K562 (cell line): ENCODE measurements at regions not wholly inside any gene's neighbourhood (a gene's known extent, or its start where the extent isn't known, plus 50 kb on each side); places are given as distances from the start of the nearest gene placed in this dataset.

Experiments used
- ATAC-seq: fragments of 200-7000 bp; cut with Tn5 transposase; 3 replicates; pipeline ENCODE4 v1.9.1; 2020; ENCODE audit warnings: moderate library complexity
- BruUV-seq: library from RNA; stranded (reverse); fragments of 400-500 nt; replicated peaks from 2 replicates; lab custom pipeline; 2021; lab: Mats Ljungman, UMichigan
- CTCF ChIA-PET: fragments of 300-600 bp; formaldehyde crosslinking; extraction: SDS; loops from one replicate; lab custom pipeline; 2021; ENCODE audit warnings: low intra/inter-chr PET ratio; lab: Yijun Ruan, JAX
- POLR2A ChIA-PET: fragments of 300-600, 350-650 bp; sonication (Branson Sonifier 250); formaldehyde crosslinking; extraction: SDS; loops from one replicate; lab custom pipeline; 2021; ENCODE audit warnings: antibody characterized with exemption, inconsistent platforms; lab: Yijun Ruan, JAX
- DNase-seq, 4 experiments: peaks; one replicate each; pipeline versions ENCODE4 v3.0.0 to v3.0.0-alpha.2; 2011 to 2018; ENCODE audit warnings: low spot score in 3 of 4, mixed read lengths in 3 of 4; ENCODE audit errors: extremely low read depth in 1 of 4
- FAIRE-seq: peaks from 2 replicates; lab custom pipeline; 2011; peaks lifted over from hg19 to GRCh38; lab: Jason Lieb, UNC
- H2AFZ ChIP-seq: 2 replicates; pipeline ENCODE4 v1.6.0; 2011; ENCODE audit warnings: low read depth, low read length, control low read depth, inconsistent platforms
- H3K27ac ChIP-seq: fragments of 200-600 bp; 3 replicates; pipeline ENCODE4 v1.8.0; 2011; ENCODE audit warnings: low read depth, mild to moderate bottlenecking, control low read depth, inconsistent platforms, low read length, moderate library complexity, mixed read lengths; ENCODE audit errors: extremely low read depth
- H3K27me3 ChIP-seq, 2 experiments: fragments of 300-600 bp in 1 of 2; 2 replicates in 1 of 2; 3 replicates in 1 of 2; pipeline versions ENCODE4 v1.6.0 to v1.8.0; 2011; ENCODE audit warnings: inconsistent platforms in 2 of 2, low read length in 2 of 2, mild to moderate bottlenecking in 1 of 2, mixed read lengths in 1 of 2, moderate library complexity in 1 of 2; ENCODE audit not compliant: control insufficient read depth in 2 of 2, insufficient read depth in 2 of 2
- H3K36me3 ChIP-seq: fragments of 300-600 bp; 3 replicates; pipeline ENCODE4 v1.8.0; 2011; ENCODE audit warnings: mild to moderate bottlenecking, low read length, inconsistent platforms; ENCODE audit not compliant: control insufficient read depth, insufficient read depth
- H3K4me1 ChIP-seq, 2 experiments: fragments of 200-600 bp in 1 of 2; replicated peaks in 1 of 2; 2 replicates in 1 of 2; 3 replicates in 1 of 2; pipeline versions ENCODE4 v1.5.1 to v1.8.0; 2011; ENCODE audit warnings: inconsistent platforms in 2 of 2, low read length in 2 of 2, mild to moderate bottlenecking in 1 of 2, mixed read lengths in 1 of 2, moderate library complexity in 1 of 2; ENCODE audit not compliant: control insufficient read depth in 2 of 2, insufficient read depth in 2 of 2
- H3K4me2 ChIP-seq: 2 replicates; pipeline ENCODE4 v1.6.1; 2011; ENCODE audit warnings: low read length, control low read depth, inconsistent platforms, mixed read lengths; ENCODE audit not compliant: insufficient read depth
- H3K4me3 ChIP-seq: fragments of 200-600 bp; sonication (generic), shearing (Covaris generic); 2 replicates; pipeline ENCODE4 v1.5.1; 2016; ENCODE audit warnings: control low read depth, inconsistent platforms
- H3K79me2 ChIP-seq: fragments of 200-600 bp; 3 replicates; pipeline ENCODE4 v1.8.0; 2011; ENCODE audit warnings: low read length, inconsistent platforms; ENCODE audit not compliant: control insufficient read depth, insufficient read depth
- H3K9ac ChIP-seq, 2 experiments: 2 replicates each; pipeline versions ENCODE4 v1.6.0 to v1.6.1; 2011; ENCODE audit warnings: low read depth in 2 of 2, low read length in 2 of 2, control low read depth in 1 of 2, inconsistent platforms in 1 of 2, mild to moderate bottlenecking in 1 of 2, mixed read lengths in 1 of 2; ENCODE audit not compliant: insufficient read depth in 1 of 2
- H3K9me1 ChIP-seq: one replicate; pipeline ENCODE4 v1.6.0; 2011; ENCODE audit warnings: inconsistent platforms, mild to moderate bottlenecking, low read length, moderate library complexity; ENCODE audit not compliant: control insufficient read depth, insufficient read depth
- H3K9me3 ChIP-seq: replicated peaks from 2 replicates; pipeline ENCODE4 v1.5.1; 2011; ENCODE audit warnings: low read depth, low read length, inconsistent platforms; ENCODE audit not compliant: control insufficient read depth, insufficient read depth
- H4K20me1 ChIP-seq: replicated peaks from 2 replicates; pipeline ENCODE4 v1.6.1; 2011; ENCODE audit warnings: low read length, inconsistent platforms, mixed read lengths; ENCODE audit not compliant: control insufficient read depth, insufficient read depth
- BHLHE40 ChIP-seq: IDR thresholded peaks from 2 replicates; pipeline ENCODE4 v1.6.1; 2011; ENCODE audit warnings: low read length, improper control_type of control experiment
- MAFG ChIP-seq: fragments of 450-650 bp; conservative IDR thresholded peaks from 2 replicates; pipeline ENCODE4 v1.6.1; 2016; ENCODE audit warnings: missing genetic modification characterization, missing compliant biosample characterization
- SAFB2 ChIP-seq: fragments of 200-400 bp; formaldehyde crosslinking; IDR thresholded peaks from 2 replicates; pipeline ENCODE4 v1.6.1; 2018; ENCODE audit warnings: borderline replicate concordance, low read length, low read depth, moderate library complexity; ENCODE audit not compliant: severe bottlenecking
- ZKSCAN8 ChIP-seq: fragments of 200-800 bp; sonication (Bioruptor generic); IDR thresholded peaks from 2 replicates; pipeline ENCODE4 v1.6.1; 2016; ENCODE audit warnings: missing genetic modification characterization, missing compliant biosample characterization
- WGBS: fragments of 100-300 bp; shearing (Covaris generic); methylation state at CpG from one replicate; pipeline ENCODE4 v1.1.6; 2016; ENCODE audit warnings: low coverage, mixed read lengths; ENCODE audit not compliant: insufficient coverage; ENCODE audit errors: missing lambda C conversion rate; 5-methylcytosine and 5-hydroxymethylcytosine counted together
- in situ Hi-C: fragments of 300-500 bp; cut with MboI; formaldehyde crosslinking; loops from 4 replicates; pipeline ENCODE4 v1.15.0; 2018; ENCODE audit warnings: inconsistent platforms, mixed read lengths
- intact Hi-C: fragments of 100-400 bp; cut with micrococcal nuclease; formaldehyde crosslinking; loops from 2 replicates; pipeline ENCODE4 v1.14.2; 2022
- TF ChIP-seq, protein P1 (sequence below): sonication (generic); formaldehyde crosslinking; IDR thresholded peaks from 2 replicates; pipeline ENCODE4 v1.9.0; 2022; ENCODE audit warnings: mild to moderate bottlenecking, missing genetic modification reagents

- TF ChIP-seq BHLHE40 = peak; percentile 80
Observed at GRCh38 chr13:111043575-111043982, 71.5 kb upstream of the ARHGEF7 start (continued).

- Histone ChIP-seq H3K9me3 (no peaks in the 10 kb centered on the region), H3K27ac (no peak overlapping the region), H3K9me1 (no peaks in the 10 kb centered on the region), H3K79me2 (no peaks in the 10 kb centered on the region), H4K20me1 (no peaks in the 10 kb centered on the region), H3K4me1 (peaks cover 17 to 35% of the 10 kb centered on the region in 2 experiments), H3K36me3 (no peaks in the 10 kb centered on the region), H2AFZ (peak overlapping the region; percentile 66; the same call in 1 of the 2 replicates), H3K27me3 (no peaks in the 10 kb centered on the region), H3K4me3 (no peak overlapping the region), H3K9ac (no peak overlapping the region; a peak in 1 of 4 replicates), H3K4me2 (no peak overlapping the region)
- FAIRE-seq (no peak), ATAC-seq (no peak), DNase-seq (no peak)
- POLR2A ChIA-PET = no interaction called here
- WGBS = 48% methylated on average over 8 of the region's 11 CpGs
- CTCF ChIA-PET = no interaction called here
- intact Hi-C loops (loop anchor here (10.0 kb wide), 1 partner anchor 448 kb away; no protein-coding TSS in a partner anchor), in situ Hi-C loops (no loop called here)
- BruUV-seq = no TSS peak
- no peak for TF ChIP-seq SAFB2
- peak; percentile 29; the same call in 1 of the 2 replicates for TF ChIP-seq MAFG (tag)
- TF ChIP-seq ZKSCAN8 (CRISPR knock-in tag) = 0 out of 2 replicates have a peak, but pooled peaks have one; percentile 34
- TF ChIP-seq, protein P1, sequence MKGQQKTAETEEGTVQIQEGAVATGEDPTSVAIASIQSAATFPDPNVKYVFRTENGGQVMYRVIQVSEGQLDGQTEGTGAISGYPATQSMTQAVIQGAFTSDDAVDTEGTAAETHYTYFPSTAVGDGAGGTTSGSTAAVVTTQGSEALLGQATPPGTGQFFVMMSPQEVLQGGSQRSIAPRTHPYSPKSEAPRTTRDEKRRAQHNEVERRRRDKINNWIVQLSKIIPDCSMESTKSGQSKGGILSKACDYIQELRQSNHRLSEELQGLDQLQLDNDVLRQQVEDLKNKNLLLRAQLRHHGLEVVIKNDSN = peak; percentile 17; the same call in 1 of the 2 replicates
Observed at GRCh38 chr13:111042661-111043226, 72.4 kb upstream of the ARHGEF7 start.
